Neural cell (in vitro differentiated cells): ENCODE measurements at regions not wholly inside any gene's neighbourhood (a gene's known extent, or its start where the extent isn't known, plus 50 kb on each side); places are given as distances from the start of the nearest gene placed in this dataset.

Source experiments
- H2AFZ ChIP-seq: fragments of 200-600, 300-800 bp; sonication (generic), shearing (Covaris generic); 2 replicates; pipeline ENCODE4 v1.6.0; 2014; ENCODE audit warnings: low read depth, mild to moderate bottlenecking, antibody characterized with exemption, low read length, moderate library complexity
- H3F3A ChIP-seq: fragments of 200-600 bp; shearing (Covaris generic); 2 replicates; pipeline ENCODE4 v1.6.1; 2016; ENCODE audit warnings: mild to moderate bottlenecking, moderate library complexity, mixed read lengths, antibody characterized with exemption, low read length; ENCODE audit not compliant: insufficient read depth, poor library complexity, severe bottlenecking
- H3K27ac ChIP-seq: fragments of 200-600, 300-800 bp; sonication (generic), shearing (Covaris generic); 2 replicates; pipeline ENCODE4 v1.5.1; 2014; ENCODE audit warnings: mild to moderate bottlenecking, low read length, moderate library complexity
- H3K27me3 ChIP-seq: fragments of 300-800, 200-600 bp; sonication (generic), shearing (Covaris generic); 2 replicates; pipeline ENCODE4 v1.6.0; 2014; ENCODE audit warnings: mild to moderate bottlenecking, low read depth, low read length, moderate library complexity; ENCODE audit not compliant: insufficient read depth
- H3K36me3 ChIP-seq: fragments of 300-800, 200-600 bp; sonication (generic), shearing (Covaris generic); 2 replicates; pipeline ENCODE4 v1.5.1; 2014; ENCODE audit warnings: mild to moderate bottlenecking, antibody characterized with exemption, low read length, moderate library complexity; ENCODE audit not compliant: insufficient read depth
- H3K4me2 ChIP-seq: fragments of 300-800, 200-600 bp; sonication (generic), shearing (Covaris generic); 2 replicates; pipeline ENCODE4 v1.6.0; 2014; ENCODE audit warnings: mild to moderate bottlenecking, low read length
- H3K4me3 ChIP-seq: fragments of 300-800, 200-600 bp; sonication (generic), shearing (Covaris generic); 2 replicates; pipeline ENCODE4 v1.5.1; 2014; ENCODE audit warnings: mild to moderate bottlenecking, low read length, moderate library complexity
- H3K79me2 ChIP-seq: fragments of 200-600 bp; shearing (Covaris generic); replicated peaks from 2 replicates; pipeline ENCODE4 v1.6.0; 2014; ENCODE audit warnings: mild to moderate bottlenecking, low read length, moderate library complexity; ENCODE audit not compliant: insufficient read depth
- H3K9ac ChIP-seq: fragments of 300-800, 200-600 bp; sonication (generic), shearing (Covaris generic); 2 replicates; pipeline ENCODE4 v1.6.1; 2016; ENCODE audit warnings: mild to moderate bottlenecking, low read length, mixed read lengths
- H3K9me2 ChIP-seq: fragments of 200-600 bp; shearing (Covaris generic); 2 replicates; pipeline ENCODE4 v1.6.1; 2016; ENCODE audit warnings: mild to moderate bottlenecking, low read length, mixed read lengths; ENCODE audit not compliant: insufficient read depth
- H3K9me3 ChIP-seq: fragments of 200-600, 300-800 bp; sonication (generic), shearing (Covaris generic); 2 replicates; pipeline ENCODE4 v1.6.1; 2016; ENCODE audit warnings: mild to moderate bottlenecking, mixed run types, low read length, moderate library complexity, mixed read lengths
- H4K20me1 ChIP-seq: fragments of 200-600 bp; shearing (Covaris generic); 2 replicates; pipeline ENCODE4 v1.6.1; 2016; ENCODE audit warnings: mild to moderate bottlenecking, mixed run types; ENCODE audit not compliant: insufficient read depth
- CTCF ChIP-seq: fragments of 450-650 bp; IDR thresholded peaks from 2 replicates; pipeline ENCODE4 v1.5.1; 2014; ENCODE audit warnings: antibody characterized with exemption, mild to moderate bottlenecking, moderate library complexity; ENCODE audit not compliant: poor library complexity, severe bottlenecking
- EP300 ChIP-seq: fragments of 450-650 bp; conservative IDR thresholded peaks from 2 replicates; pipeline ENCODE4 v1.6.1; 2014; ENCODE audit warnings: antibody characterized with exemption, mild to moderate bottlenecking, moderate library complexity; ENCODE audit not compliant: poor library complexity, severe bottlenecking
- EZH2 ChIP-seq: fragments of 200-600, 300-800 bp; shearing (Covaris generic), sonication (generic); IDR thresholded peaks from 2 replicates; pipeline ENCODE4 v1.6.1; 2014; ENCODE audit warnings: antibody characterized with exemption, low read length, borderline replicate concordance, mild to moderate bottlenecking; ENCODE audit not compliant: insufficient read depth, poor library complexity, severe bottlenecking
- MXI1 ChIP-seq: fragments of 450-650 bp; conservative IDR thresholded peaks from 2 replicates; pipeline ENCODE4 v1.6.1; 2014; ENCODE audit warnings: antibody characterized with exemption, mild to moderate bottlenecking; ENCODE audit not compliant: poor library complexity, severe bottlenecking
- POLR2AphosphoS5 ChIP-seq: IDR thresholded peaks from 2 replicates; pipeline ENCODE4 v1.6.1; 2012
- RAD21 ChIP-seq: fragments of 450-650 bp; conservative IDR thresholded peaks from 2 replicates; pipeline ENCODE4 v1.6.1; 2014; ENCODE audit warnings: antibody characterized with exemption, mild to moderate bottlenecking, moderate library complexity
- SMC3 ChIP-seq: fragments of 450-650 bp; conservative IDR thresholded peaks from 2 replicates; pipeline ENCODE4 v1.6.1; 2014; ENCODE audit warnings: antibody characterized with exemption, mild to moderate bottlenecking, moderate library complexity; ENCODE audit not compliant: poor library complexity
- TAF1 ChIP-seq: IDR thresholded peaks from 2 replicates; pipeline ENCODE4 v1.6.1; 2012; ENCODE audit warnings: low read depth
- TF ChIP-seq, protein P1 (sequence below): IDR thresholded peaks from 2 replicates; pipeline ENCODE4 v1.6.1; 2012; ENCODE audit warnings: borderline replicate concordance

DNA sequence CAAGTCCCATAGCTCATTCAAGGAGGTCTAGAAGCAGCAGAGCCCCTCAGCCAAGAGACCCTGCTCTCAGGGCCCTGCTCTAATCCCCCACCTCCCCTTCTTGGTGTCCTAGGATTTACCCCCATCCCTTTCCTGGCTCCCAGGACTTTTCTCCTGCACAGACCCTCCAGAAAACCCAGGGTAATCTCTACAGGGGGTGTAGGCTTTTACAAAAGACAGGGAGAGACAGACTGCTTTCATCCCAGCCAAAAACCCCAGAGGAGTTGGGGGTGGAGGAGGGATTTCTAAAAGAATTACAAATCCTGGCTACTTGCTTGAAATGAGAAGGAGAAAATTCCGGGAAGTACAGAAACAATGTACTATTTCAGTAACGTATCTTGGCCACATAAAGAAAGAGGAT, 133.3 kb downstream of the TNFSF13B start:
- Histone ChIP-seq H3F3A (no peaks in the 10 kb centered on the region), H2AFZ (no peak overlapping the region), H3K4me2 (no peak overlapping the region), H3K4me3 (no peak overlapping the region), H3K9me2 (no peaks in the 10 kb centered on the region), H3K9ac (no peak overlapping the region), H3K27me3 (no peaks in the 10 kb centered on the region), H3K36me3 (no peaks in the 10 kb centered on the region), H3K27ac (no peak overlapping the region), H3K9me3 (no peaks in the 10 kb centered on the region), H3K79me2 (no peaks in the 10 kb centered on the region), H4K20me1 (no peaks in the 10 kb centered on the region)
- TF ChIP-seq SMC3 (no peak), TAF1 (no peak), EP300 (no peak)

DNA sequence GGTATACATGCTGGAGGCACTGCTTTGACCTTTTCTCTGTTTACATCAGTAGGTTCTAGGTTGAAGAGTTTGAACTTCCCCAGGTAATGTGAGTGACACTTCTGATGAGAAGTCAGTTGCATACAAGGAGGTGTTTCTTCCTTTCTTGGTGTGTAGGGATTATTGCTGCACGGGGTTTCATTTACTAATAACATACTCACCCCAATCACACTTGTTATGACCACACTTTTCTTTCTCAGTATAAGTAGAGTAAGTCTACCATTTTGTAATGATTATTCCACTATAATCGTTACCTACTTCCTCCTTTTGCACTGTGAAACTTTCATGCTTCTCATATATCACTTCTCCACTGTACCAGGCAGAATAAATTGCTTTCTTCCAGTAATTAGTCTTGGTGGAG, 138.0 kb downstream of the TNFSF13B start:
- Histone ChIP-seq H3F3A (peaks cover 3% of the 10 kb centered on the region), H3K9me3 (no peaks in the 10 kb centered on the region), H2AFZ (no peak overlapping the region), H3K27me3 (no peaks in the 10 kb centered on the region), H3K4me2 (no peak overlapping the region), H3K9ac (no peak overlapping the region), H3K27ac (no peak overlapping the region), H3K79me2 (no peaks in the 10 kb centered on the region), H3K4me3 (no peak overlapping the region), H4K20me1 (no peaks in the 10 kb centered on the region), H3K36me3 (no peaks in the 10 kb centered on the region), H3K9me2 (no peaks in the 10 kb centered on the region)
- TF ChIP-seq RAD21 (no peak), MXI1 (no peak), CTCF (no peak), EZH2 (no peak), SMC3 (no peak), POLR2AphosphoS5 (no peak)
- TF ChIP-seq, protein P1, sequence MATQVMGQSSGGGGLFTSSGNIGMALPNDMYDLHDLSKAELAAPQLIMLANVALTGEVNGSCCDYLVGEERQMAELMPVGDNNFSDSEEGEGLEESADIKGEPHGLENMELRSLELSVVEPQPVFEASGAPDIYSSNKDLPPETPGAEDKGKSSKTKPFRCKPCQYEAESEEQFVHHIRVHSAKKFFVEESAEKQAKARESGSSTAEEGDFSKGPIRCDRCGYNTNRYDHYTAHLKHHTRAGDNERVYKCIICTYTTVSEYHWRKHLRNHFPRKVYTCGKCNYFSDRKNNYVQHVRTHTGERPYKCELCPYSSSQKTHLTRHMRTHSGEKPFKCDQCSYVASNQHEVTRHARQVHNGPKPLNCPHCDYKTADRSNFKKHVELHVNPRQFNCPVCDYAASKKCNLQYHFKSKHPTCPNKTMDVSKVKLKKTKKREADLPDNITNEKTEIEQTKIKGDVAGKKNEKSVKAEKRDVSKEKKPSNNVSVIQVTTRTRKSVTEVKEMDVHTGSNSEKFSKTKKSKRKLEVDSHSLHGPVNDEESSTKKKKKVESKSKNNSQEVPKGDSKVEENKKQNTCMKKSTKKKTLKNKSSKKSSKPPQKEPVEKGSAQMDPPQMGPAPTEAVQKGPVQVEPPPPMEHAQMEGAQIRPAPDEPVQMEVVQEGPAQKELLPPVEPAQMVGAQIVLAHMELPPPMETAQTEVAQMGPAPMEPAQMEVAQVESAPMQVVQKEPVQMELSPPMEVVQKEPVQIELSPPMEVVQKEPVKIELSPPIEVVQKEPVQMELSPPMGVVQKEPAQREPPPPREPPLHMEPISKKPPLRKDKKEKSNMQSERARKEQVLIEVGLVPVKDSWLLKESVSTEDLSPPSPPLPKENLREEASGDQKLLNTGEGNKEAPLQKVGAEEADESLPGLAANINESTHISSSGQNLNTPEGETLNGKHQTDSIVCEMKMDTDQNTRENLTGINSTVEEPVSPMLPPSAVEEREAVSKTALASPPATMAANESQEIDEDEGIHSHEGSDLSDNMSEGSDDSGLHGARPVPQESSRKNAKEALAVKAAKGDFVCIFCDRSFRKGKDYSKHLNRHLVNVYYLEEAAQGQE: no peak

DNA sequence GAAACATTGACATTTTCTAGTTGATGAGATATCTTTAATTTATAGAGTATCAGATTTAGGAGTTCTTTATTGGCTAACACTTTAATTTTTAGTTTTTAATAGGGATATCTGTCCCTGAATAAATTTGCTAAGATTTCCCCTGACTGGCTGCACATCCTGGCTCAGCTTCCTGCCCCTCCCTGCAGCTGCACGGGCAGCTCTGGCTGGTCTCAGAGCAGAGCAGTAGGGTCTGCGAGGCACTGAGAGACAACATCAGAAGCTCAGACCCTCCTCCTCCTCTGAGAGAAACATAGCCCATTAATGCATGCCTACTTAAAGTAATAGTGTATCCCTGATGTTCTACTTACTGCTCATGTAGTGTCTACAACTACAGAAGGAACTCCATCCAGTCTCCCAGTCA, 139.2 kb downstream of the TNFSF13B start:
- Histone ChIP-seq H3F3A (peaks cover 3% of the 10 kb centered on the region), H4K20me1 (no peaks in the 10 kb centered on the region), H3K9me2 (no peaks in the 10 kb centered on the region), H3K27me3 (no peaks in the 10 kb centered on the region), H2AFZ (no peak overlapping the region), H3K9me3 (no peaks in the 10 kb centered on the region), H3K4me3 (no peak overlapping the region), H3K27ac (no peak overlapping the region), H3K4me2 (no peak overlapping the region), H3K79me2 (no peaks in the 10 kb centered on the region), H3K36me3 (no peaks in the 10 kb centered on the region), H3K9ac (no peak overlapping the region)
- TF ChIP-seq RAD21: no peak
- no peak for TF ChIP-seq EZH2
- TF ChIP-seq MXI1: no peak
